GM12892 (cell line): ENCODE measurements at regions not wholly inside any gene's neighbourhood (a gene's known extent, or its start where the extent isn't known, plus 50 kb on each side); places are given as distances from the start of the nearest gene placed in this dataset.

Source experiments
- POLR2A ChIP-seq: IDR thresholded peaks from 2 replicates; pipeline ENCODE4 v1.6.1; 2011; ENCODE audit warnings: low read depth, low read length, control low read depth
- POLR2AphosphoS5 ChIP-seq: IDR thresholded peaks from 2 replicates; pipeline ENCODE4 v1.6.1; 2011; ENCODE audit warnings: low read depth, low read length, control low read depth
- TAF1 ChIP-seq: IDR thresholded peaks from 2 replicates; pipeline ENCODE4 v1.6.1; 2011; ENCODE audit warnings: low read depth, mild to moderate bottlenecking, control low read depth, low read length, borderline replicate concordance

DNA sequence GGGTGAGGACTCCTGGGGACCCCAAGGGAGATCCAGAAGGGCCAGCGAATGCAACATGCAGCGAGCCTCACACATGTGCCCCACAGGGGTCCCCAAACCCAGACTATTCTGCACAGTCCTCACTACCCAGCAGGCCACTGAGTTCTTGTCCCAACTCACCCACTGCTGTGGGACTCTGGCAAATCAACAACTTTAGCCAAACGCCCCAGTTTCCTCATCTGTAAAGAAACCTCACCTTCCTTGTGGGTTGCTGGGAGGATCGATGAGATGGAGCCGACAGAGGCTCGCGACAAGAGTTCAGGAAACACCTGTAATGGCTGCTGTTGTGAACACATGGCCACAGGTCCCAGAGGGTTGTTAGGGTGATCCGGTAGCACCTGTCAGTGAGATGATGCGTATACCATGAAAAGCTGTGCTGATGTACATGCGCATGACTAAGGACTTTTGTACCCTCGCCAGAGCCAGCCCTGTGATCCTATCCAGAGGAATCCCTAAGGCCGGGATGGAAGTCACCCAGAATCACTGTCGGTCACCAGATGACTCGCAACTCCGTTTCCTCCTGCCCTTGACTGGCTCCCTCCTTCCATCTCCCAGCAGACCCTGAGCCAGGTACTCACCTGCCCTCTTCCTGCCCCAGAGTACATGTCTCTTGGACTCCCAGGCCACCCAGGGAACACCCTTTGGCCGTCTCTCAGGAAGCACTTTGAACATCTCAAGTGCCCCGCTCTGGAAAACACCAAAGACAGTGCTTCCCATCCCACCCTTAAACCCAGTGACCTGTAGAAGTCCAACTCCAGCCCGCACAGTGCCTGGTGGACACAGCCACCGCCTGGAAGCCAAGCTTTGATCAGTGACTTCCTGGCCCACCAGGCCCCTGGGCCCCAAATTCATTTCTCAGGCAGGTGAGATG is 103.3 kb upstream of the ID2 start:
- no peak for TF ChIP-seq POLR2A
- TF ChIP-seq POLR2AphosphoS5, result no peak
- no peak for TF ChIP-seq TAF1
